ENCODE measurements at regions not wholly inside any gene's neighbourhood (a gene's known extent, or its start where the extent isn't known, plus 50 kb on each side); places are given as distances from the start of the nearest gene placed in this dataset.
"Not testable (repeated sequence)": the region's sequence is repeated elsewhere in the genome, so short reads cannot be mapped to it uniquely, and the experiment has no call there.

DNA sequence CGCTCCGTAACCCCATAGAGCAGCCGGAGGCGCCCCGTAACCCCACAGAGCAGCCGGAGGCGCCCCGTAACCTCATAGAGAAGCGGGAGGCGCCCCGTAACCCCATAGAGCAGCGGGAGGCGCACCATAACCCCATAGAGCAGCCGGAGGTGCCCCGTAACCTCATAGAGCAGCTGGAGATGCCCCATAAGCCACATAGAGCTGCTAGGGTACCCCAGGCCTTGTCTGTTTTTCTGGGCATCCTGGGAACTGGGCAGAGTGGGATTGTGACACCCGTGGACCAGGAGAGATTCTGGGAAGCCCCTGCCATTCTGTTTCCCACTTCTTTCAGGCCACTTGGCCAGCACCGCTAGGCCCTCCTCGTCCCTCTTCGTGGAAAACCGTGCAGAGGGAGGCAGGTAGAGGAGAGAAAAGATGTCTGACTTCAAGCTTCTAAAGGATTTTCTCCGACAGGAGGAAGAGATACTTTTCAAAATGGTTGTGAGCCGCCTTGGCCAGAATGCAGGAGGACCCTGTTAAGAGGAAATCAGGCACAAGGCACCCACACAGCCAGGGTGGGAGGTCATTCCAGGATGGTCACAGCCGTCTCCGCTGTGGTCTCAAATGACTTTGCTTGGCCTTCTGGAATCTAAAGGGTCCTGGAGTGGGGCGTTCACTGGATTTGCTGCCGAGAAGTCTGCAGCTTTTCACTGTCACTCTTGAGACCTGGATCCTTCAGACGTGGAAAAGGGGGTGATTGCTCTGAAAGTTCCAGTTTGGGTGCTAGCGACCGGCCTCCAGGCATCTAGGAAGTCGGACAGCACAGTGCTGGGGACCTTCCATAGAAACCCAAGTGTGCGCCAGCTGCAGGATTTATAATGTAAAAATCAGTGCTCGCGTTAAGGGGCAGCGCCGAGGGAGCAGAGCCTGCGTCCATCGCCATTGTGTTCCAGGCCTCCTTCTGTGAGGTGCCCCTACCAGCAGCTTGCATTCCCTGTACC lies 178.3 kb upstream of the ZNF469 start:
- DNase-seq = not testable (repeated sequence)

DNA sequence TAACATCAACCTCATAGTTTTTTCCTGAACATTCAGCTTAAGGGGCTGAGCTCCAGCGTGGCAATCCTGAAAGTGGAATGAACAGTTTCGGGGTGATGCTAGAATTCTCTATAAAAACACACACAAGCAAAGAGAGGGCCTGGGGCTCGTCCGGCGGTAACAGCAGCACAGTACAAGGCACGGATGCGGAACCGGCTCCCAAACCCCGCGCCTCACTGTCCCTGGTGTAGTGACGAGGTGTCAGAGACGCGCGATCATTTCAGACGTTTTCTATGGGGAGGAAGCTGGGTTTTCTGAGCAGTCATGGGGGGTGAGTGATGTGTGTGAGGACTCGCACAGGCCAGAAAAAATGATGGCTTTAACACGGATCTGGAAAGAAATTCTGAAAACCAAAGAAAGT lies 177.3 kb upstream of the ZNF469 start:
- DNase-seq = not testable (repeated sequence)

DNA sequence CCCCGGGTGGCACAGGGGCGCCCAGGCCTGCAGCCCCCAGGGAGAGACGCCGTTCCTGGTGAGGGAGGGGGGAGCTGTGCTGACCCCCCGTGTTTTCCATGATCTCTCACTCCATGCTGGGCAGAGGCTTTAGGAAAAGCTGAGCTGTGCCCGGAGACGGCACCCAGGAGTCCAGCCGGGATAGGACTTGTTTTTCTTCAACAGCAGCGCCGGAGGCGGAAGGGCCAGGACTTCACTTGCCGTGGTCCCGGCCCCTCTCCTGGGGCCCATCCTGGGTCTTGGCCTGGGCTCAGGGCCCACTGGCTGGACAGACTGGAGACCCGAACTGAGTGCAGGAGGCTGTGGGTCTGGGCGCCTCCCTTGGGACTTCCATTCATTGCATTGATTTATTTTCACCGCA lies 176.8 kb upstream of the ZNF469 start:
- DNase-seq = not testable (repeated sequence)

DNA sequence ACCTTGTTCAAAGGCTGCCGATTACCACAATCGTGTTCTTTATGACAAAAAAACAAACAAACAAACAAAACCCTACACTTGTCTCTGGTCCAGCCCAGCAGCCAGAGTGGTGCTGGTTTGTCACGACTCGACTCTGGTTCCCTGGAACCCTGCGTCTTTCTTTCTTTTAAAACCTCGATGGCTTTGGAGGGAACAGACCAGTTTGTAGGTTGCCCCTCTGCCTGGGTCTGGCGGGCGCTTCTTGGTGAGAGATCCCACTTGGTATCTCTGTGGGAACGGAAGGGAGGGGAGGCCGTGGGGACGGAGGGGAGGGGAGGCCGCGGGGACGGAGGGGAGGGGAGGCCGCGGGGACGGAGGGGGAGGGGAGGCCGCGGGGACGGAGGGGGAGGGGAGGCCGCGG lies 176.2 kb upstream of the ZNF469 start:
- DNase-seq = not testable (repeated sequence)

DNA sequence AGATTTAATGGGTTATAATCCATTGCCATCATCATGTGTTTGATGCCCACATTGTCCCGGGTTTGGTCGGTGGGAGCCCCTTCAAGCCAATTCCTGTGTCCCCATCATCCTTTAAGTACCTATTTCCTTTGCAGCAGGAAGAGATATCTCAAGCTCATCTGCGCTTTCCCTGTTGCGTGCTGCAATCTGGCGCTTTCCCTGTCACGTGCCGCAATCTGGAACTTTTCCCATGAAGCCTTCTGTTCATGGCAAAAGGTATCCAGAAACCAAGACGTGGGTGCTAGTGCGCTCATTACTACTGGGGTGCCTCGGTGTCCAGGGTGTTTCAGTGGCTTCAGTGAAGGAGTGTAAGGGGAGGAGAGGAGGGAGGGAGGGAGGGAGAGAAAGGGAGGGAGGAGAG lies 174.6 kb upstream of the ZNF469 start:
- no peak for DNase-seq

DNA sequence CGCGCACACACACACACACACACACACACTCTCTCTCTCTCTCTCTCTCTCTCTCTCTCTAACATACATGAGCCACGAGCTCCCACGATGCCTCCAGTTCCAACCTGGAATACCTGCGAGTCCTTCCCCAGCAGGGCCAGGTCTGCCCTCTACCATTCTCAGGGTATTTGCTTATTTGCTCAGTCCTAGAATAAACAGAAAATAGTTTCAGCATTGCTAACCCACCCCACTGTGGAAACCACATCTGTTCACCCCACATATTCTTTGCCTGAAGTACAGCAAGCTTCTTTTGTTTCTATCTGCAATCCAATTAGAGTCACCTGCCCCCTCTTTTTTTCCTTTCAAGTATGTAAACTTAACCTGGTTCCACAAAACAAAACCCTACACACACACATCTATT lies 174.0 kb upstream of the ZNF469 start:
- not testable (repeated sequence) for DNase-seq

DNA sequence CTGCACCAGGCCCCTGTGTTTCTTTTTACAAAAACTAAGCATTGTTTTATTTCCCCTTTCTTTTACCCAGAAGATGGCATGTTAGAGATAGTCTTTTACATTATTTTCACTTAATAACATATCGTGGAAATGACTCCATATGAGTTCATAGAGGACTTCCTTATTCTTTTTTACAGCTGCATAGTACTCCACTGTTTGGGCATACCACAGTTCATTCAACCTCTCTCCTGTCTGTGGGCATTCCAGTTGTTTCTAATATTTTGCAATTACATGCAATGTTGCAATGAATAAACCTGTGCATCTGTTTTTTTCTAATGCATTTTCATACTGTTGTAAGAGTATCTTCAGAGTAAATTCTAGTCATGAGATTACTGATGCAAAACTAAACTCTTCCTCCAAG lies 173.2 kb upstream of the ZNF469 start:
- not testable (repeated sequence) for DNase-seq

DNA sequence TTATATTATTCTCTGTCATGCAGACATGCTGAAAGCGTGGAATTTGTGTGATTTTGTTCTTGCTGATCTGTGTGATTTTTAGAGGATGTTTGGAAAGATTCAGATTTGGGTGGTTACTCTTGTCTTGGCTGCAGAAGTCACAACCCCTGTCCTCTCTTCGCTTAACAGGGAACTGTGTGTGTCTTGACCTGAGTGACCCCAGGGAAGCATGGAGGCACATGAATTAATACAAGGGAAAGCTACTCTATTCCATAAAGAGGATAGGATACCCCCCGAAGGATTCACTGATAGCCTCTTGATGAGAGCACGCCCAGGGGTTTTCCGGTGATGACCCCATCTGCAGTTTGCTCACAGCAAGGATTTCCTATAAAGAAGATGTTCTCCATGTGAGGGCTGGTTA lies 168.8 kb upstream of the ZNF469 start:
- not testable (repeated sequence) for DNase-seq

DNA sequence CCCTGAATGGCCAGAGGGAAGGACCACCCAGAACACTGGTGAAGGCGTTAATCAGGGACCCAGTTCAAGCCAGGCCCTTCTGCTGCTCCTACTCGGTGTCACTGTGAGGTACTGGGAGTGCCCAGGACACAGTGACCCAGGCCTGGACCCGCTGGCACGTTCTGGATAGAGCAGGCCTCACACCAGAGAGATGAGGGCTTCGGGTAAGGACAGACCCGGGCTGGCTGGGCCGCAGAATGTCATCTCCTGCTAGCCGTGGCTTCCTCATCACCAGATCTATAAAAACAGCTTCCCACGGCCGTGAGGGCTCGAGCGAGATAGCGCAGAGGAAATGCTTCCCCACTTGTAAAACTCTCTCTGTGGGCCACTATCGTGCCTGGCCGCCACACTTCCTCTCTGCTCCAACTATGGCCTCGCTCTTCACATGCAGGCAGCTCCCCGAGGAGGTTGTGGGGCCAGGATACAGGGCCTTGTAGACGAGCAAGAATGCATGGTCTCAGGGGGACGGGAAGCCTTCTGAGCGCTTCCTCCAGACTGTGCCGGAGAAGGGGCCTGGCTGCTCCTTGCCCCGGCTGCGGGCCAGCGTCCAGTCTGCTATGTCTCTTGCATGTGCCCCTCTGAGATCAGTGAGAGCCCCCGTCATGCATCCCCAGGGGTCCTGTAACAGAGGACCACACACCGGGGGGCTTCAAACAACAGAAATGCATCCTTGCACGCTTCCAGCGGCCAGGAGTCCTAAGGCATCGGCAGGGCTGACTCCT lies 161.6 kb upstream of the ZNF469 start:
- not testable (repeated sequence) for DNase-seq

DNA sequence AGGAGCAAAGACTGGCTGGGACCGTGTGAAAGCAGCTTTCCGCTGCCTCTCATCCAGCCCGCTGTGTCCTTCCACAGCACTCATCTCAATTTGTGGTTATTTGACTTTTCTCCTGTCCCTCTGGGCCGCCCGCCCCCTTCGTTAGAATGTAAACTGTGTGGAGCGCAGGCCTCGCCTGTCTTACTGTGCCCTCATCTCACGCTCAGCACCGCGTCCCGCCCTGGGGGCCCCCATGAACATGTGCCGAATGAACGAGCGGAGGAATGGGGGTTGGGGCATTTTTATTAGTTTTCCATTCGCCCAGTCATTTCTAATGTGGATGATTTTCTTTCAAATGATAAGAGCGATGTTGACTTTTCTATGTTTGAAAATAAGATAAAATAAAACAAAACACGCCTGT lies 159.1 kb upstream of the ZNF469 start:
- not testable (repeated sequence) for DNase-seq

DNA sequence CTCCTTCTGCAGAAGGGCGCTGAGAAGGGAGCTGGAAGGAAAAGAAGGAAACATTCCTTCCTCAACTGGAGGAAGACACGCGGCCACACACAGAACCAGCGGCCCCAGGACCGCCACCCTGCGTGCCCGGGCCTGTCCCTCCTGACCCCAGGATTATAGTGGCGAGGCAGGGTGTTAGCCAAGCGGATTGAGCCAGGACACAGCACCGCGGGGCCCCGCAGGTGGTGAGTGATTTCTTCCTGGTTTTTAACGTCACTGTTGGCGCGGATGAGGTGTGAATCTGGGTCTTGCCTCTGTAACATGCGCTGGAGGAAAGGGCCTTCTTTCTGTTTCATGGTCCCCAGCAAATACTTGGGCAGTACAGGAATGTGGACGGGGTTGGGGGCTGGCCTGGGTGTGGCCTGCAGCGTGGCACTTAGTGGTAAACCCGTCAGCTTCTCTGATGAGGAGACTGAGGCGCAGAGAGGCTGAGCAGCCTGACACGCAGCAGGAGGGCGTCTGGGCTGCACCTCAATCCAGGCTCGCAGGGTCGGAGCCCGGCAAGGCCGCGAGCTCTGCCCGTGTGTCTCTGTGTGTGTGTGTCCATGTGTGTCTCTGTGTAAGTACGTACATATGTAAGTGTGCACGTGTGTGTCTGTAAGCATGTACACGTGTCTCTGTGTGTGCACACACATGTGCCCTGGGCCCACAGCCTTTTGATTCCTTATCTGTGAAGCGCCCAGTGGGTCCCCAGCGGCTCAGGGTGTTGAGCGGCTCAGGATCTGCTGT lies 158.4 kb upstream of the ZNF469 start:
- DNase-seq = not testable (repeated sequence)

DNA sequence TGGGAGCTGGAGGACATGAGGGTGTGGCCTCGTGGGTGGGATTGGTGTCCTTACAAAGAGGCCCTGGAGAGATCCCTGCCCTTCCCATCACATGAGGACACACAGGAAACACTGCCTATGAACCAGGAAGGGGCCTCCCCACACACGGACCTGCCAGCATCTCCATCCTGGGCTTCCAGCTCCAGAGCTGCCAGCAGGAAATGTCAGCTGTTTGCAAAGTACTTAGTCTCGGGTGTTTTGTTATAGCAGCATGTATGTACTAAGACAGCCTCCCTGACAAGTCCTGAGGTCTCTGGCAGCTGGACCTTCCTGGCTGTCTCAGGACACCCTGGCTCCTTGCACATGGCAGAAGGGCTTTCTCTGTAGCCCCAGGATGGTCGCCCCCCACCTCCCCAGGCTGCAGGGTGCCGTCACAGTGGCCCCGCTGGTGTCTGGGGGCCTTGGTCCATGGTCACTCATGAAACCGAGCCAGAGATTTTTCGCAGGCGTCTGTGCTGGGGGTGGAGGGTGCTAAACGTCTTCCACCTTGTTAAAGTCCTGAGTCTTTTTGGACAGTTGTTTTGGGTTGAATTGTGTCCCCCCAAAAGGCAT lies 157.0 kb upstream of the ZNF469 start:
- DNase-seq = not testable (repeated sequence)

DNA sequence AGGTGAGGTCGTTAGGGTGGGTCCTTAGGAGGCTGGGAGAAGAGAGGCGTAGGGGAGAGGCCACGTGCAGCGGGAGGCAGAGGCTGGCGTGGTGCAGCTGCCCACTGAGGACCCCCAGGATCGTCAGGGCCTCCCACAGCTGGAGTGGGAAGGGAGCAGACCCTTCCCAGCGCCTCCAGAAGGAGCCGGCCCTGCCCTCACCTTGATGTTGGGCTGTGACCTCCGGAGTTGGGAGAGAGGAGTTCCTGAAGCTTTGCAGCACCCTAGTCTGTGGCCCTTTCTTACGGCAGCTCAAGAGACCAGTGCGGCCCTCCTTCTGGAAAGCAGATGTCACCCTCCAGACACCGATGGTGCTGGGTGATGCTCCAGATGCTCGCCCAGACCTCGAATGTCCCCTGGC lies 156.5 kb upstream of the ZNF469 start:
- not testable (repeated sequence) for DNase-seq

DNA sequence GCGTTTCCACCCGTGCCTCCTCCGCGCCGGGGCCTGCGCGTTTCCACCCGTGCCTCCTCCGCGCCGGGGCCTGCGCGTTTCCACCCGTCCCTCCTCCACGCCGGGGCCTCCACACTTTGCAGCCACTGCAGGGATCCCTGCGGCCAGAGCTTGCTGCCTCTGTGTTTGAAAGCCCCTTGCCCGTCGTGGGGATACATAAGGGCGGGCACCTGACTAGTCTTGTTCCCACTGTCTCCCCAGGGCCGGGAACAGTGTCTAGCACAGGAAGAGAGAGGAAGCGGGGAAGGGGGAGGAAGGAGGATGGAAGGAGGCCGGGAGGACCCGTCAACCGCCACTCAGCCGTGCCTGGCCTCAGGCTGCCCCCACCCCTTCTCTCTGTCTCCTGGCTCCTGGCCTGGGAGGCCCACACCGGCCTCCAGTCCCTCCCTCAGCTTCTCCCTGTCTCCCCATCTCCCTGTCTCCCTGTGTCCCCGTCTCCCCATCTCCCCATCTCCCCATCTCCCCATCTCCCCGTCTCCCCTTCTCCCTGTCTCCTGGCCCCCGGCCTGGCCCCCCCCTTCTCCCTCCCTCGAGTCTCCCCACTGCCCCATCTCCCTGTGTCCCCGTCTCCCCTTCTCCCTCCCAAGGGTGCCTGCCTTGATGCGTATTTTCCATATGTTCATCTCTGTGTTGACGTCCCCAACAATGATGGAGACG lies 155.6 kb upstream of the ZNF469 start:
- not testable (repeated sequence) for DNase-seq

DNA sequence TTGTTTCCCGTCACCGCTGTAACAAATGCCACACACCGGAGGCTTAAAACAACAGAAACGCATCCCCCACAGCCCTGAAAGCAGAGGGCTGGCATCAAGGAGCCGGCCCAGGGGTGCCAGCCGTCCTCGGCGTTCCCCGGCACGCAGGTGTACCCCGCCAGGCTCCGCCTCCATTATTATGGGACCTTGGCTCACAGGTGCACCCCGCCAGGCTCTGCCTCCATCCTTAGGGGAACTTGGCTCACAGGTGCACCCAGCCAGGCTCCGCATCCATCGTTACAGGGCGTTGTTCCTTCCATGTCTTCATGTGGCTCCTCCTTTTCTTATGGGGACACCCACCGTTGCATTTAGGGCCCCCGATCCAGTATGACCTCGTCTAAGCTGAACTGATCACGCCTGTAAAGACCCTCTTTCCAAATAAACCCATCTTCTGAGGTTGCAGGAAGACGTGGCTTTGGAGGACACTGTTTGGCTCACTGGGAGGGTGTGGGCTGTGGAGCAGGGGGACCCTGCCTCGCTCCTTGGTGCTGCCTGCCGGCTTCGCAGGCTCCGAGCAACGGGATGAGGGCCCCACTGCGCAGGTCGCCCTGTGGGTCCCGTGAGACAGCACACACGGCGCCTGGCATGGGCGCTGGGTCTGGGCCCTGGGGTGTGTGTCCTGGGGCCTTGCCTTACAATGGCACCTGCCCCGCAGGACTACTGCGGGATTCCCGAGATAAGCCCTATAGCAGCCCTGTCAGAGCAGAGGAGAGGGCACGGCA lies 154.9 kb upstream of the ZNF469 start:
- not testable (repeated sequence) for DNase-seq

DNA sequence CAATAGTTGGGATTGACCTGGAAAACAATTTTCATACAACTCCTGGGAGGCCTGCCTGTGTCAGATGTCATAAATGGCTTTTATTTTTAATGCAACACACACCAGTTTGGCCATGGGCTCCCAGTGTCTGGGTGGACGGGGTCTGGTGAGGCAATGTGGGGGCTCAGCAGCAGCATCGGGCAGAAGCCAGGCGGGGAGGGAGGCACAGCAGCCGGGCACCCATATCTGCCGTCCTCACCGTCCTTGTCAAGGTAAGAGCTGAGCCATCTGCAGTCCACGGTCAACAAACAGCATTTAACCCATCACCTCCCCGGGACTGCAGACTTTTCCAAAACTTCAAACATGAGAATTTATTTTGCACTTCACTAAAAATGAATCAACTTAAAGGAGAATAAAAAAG lies 154.0 kb upstream of the ZNF469 start:
- not testable (repeated sequence) for DNase-seq

DNA sequence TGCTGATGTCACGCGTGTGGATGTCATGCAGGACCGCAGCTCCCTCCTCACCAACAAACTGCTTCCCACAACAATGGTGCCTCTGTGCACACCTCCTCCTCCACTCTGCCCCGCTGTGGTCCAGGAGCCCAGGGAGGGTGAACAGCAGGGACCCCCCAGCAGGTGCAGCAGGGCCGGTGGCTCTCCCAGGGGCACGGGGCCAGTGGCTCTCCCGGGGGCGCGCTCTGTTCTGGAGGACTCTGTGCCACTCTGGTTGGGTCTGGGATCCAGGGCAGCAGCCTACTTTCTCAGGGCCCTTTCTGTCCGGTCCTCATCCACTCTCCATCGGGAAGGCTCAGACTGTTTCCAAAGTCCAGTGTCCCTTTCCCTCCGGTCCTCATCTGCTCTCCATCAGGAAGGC lies 153.0 kb upstream of the ZNF469 start:
- not testable (repeated sequence) for DNase-seq

DNA sequence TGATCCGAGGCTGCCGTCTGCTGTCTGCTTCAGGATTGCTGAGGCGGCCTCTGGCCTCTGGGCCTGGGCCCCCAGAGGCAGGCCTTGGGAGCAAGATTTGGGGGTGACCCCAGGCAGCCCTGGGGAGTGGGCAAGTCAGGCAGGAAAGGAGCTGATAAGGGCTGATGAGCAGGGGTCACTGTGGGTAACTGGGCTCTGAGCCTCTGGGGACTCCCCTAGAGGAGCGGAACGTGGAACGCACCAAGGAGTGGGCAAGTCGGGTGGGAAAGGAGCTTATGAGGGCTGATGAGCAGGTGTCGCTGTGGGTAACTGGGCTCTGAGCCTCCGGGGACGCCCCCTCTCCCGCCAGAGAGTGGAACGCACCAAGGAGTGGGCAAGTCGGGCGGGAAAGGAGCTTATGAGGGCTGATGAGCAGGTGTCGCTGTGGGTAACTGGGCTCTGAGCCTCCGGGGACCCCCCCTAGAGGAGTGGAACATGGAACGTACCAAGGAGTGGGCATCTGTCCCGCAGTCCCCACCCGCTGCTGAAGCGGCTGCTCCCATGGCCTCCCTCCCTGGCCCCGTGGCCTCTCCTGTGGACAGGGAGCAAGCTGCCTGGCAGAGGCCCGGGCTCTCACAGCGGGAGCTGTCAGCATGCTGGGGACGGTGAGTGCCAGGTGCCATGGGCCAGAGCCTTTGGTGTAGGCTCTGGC lies 152.3 kb upstream of the ZNF469 start:
- not testable (repeated sequence) for DNase-seq

DNA sequence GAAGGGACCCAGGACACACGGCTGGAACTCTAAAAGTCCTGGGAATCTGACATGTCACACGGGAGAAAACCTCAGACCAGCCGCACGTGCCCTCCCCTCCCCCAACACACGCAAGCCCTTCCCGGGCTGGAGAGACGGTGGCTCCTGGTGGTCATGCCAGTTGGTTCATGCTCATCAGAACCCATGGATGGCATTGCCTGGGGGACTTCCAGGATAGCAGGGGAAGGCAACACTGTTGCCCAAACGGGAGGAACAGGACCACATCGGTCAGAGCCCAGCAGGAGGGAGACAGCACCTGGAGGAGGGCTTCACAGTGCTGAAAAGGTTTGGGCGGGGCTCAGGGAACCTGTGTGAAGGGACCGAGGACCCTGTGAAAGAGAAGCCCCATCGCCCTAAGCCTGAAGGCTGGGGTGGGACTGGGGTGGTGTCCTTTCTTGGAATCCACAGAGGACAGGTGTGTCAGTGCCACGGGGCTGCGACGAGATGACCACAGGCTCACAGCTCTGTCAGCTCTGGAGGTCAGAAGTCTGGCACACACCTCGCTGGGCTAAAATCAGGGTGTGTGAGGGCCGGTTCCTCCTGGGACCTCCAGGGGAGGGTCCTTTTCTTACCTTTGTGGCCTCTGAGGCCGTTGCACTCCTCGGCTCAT lies 151.7 kb upstream of the ZNF469 start:
- DNase-seq = not testable (repeated sequence)

DNA sequence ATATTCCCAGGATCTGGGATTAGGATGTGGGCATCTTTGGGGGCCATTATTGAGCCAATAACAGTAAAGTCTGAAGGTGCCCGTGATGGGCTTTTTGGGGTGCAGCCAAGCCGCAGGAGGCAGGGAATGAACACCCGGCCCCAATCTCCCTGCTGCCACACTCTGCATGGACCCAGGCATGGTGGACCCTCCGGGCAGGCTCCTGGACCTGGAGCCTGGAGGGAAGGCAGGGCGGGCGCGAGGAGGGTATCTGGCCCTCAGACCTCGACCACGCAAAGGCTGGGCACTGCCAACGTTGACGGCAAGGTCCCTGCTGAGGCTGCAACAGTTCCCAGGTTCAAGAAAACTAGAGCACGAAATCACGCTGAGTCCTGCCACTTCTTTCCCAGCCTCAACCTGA lies 150.9 kb upstream of the ZNF469 start:
- not testable (repeated sequence) for DNase-seq

All from left hindlimb (tissue), 1 donor.